Left lung (tissue), 4 donors: ENCODE measurements at regions not wholly inside any gene's neighbourhood (a gene's known extent, or its start where the extent isn't known, plus 50 kb on each side); places are given as distances from the start of the nearest gene placed in this dataset.

Experiments
- ATAC-seq: fragments of 200-7000 bp; cut with Tn5 transposase; one replicate; pipeline ENCODE4 v1.9.1; 2020; ENCODE audit warnings: moderate library complexity
- DNase-seq, 4 donors: peaks; one replicate each; pipeline ENCODE4 v3.0.0-alpha.2; 2013 to 2020
- H3K27ac ChIP-seq, 2 donors: fragments of 200-600 bp; sonication (generic) in 1 of 2; one replicate each; pipeline versions ENCODE4 v1.5.0 to v1.8.0; 2020 to 2021
- H3K27me3 ChIP-seq, 2 donors: fragments of 200-600 bp; sonication (generic) in 1 of 2; one replicate each; pipeline versions ENCODE4 v1.5.0 to v1.8.0; 2020 to 2021
- H3K36me3 ChIP-seq, 2 donors: fragments of 200-600 bp; sonication (generic) in 1 of 2; one replicate each; pipeline versions ENCODE4 v1.5.0 to v1.8.0; 2020 to 2021
- H3K4me1 ChIP-seq, 2 donors: fragments of 200-600 bp; one replicate each; pipeline ENCODE4 v1.8.0; 2021
- H3K4me3 ChIP-seq, 2 donors: fragments of 200-600 bp; sonication (generic) in 1 of 2; one replicate each; pipeline versions ENCODE4 v1.5.0 to v1.8.0; 2020 to 2021; ENCODE audit warnings: mild to moderate bottlenecking in 1 of 2
- H3K9me3 ChIP-seq, 2 donors: fragments of 200-600 bp; sonication (generic) in 1 of 2; one replicate each; pipeline versions ENCODE4 v1.5.0 to v1.8.0; 2020 to 2021
- intact Hi-C, 2 donors: fragments of 100-400 bp; cut with DNase I; formaldehyde crosslinking; loops; one replicate each; pipeline versions ENCODE4 v1.11.2 to v1.14.2; 2022
- TF ChIP-seq, protein P1 (sequence below), 2 donors: fragments of 200-600 bp; sonication (generic) in 1 of 2; IDR thresholded peaks; one replicate each; pipeline versions ENCODE4 v1.5.0 to v1.8.0; 2021; ENCODE audit warnings: antibody characterized with exemption in 2 of 2
- donor health status: DM: no; HTN: yes; CAD: no.
- donor health status: DM: no; HTN: no; CAD: no.

DNA sequence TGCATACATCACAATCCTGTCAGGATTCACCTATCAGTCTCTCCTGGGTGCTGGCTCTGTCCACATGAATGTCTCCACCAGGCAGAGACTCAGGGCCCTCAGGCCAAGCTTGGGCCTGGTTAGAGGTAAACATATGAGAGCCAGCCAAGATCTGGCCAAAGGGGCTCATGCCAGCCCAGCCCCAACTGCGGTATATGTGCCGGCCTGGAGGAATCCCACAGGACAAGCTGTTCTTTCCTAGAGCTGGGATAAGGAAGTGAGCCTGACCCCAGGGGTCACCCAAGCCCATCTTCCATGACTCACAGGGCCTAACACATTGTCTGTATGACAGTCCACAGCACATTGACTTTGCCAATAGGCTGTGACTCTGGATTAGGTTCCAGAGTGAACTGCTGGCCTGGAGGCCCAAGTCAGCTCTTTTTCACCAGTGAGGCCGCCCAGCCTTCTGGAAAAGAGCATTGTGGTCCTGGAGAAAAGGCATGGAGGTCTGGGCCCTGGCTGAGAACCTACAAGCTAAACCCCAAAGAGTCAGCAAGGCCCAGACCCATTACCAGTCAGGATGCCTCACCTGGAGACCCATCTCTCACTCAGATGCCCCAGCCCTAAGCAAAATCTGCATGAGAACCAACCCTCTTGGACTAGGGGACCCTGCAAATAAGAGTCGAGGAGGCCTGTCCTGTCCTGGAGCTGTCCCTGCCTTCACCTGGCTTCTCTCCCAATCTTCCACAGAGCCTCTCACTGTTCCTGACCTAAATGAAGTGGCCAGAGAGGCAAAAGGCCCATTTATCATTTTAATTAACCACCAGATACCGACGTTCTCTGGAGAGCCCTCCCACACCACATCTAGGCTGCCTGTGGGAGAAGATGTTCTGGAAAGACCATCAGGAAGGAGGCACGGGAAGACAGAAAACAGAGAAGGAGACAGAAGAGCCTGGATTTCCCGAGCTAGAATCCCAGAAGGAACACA, 120.9 kb upstream of the PKDCC start:
- H3K4me3 ChIP-seq = no peak overlapping the region
- H3K4me1 ChIP-seq = no peaks in the 10 kb centered on the region
- H3K27ac ChIP-seq = peak overlapping the region; percentile 26 to 28
- TF ChIP-seq, protein P1, sequence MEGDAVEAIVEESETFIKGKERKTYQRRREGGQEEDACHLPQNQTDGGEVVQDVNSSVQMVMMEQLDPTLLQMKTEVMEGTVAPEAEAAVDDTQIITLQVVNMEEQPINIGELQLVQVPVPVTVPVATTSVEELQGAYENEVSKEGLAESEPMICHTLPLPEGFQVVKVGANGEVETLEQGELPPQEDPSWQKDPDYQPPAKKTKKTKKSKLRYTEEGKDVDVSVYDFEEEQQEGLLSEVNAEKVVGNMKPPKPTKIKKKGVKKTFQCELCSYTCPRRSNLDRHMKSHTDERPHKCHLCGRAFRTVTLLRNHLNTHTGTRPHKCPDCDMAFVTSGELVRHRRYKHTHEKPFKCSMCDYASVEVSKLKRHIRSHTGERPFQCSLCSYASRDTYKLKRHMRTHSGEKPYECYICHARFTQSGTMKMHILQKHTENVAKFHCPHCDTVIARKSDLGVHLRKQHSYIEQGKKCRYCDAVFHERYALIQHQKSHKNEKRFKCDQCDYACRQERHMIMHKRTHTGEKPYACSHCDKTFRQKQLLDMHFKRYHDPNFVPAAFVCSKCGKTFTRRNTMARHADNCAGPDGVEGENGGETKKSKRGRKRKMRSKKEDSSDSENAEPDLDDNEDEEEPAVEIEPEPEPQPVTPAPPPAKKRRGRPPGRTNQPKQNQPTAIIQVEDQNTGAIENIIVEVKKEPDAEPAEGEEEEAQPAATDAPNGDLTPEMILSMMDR (IDR thresholded peaks at IDR 0.05) = no peak
- intact Hi-C loops = no loop called here
- H3K36me3 ChIP-seq = no peaks in the 10 kb centered on the region
- ATAC-seq (peak; percentile 11), DNase-seq (peak in 1 of 4 donors; percentile 40)
- H3K27me3 ChIP-seq = no peaks in the 10 kb centered on the region
- H3K9me3 ChIP-seq = peaks cover 0 to 5% of the 10 kb centered on the region in 2 donors

DNA sequence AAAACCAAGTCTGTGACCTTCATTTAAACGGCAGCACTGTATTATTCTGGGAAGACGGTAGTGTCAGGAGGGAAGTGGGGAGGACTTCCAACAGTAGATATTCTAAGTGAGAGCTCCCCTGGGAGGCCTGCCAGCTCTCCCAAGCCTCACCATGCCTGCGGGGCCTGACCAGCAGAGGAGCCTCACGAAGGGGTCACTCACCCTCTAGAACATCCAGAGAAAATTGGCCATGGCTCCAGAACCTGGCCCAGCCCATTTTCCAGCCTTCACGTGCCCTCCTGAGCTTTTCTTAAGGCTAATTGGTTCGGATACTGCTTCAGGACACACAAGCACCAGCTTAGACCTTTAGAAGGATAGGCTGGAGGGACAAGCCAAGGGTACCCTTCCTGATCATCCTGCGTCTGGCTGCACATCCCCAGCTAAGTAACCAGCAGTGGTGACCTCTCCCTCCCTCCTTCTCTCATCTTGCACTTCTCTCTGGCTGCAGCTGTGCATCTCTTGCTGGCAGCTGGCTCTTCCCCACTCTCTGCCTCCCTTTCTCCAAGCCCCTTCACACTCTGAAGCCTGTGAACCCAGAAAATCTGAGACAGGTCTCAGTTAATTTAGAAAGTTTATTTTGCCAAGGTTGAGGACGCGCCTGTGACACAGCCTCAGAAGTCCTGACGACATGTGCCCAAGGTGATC, 120.1 kb upstream of the PKDCC start:
- H3K9me3 ChIP-seq = peaks cover 0 to 5% of the 10 kb centered on the region in 2 donors
- H3K27ac ChIP-seq = peak overlapping the region; percentile 26 to 28
- ATAC-seq (no peak), DNase-seq (no peak)
- H3K36me3 ChIP-seq = no peaks in the 10 kb centered on the region
- H3K27me3 ChIP-seq = no peaks in the 10 kb centered on the region
- intact Hi-C loops = no loop called here
- H3K4me3 ChIP-seq = no peak overlapping the region
- H3K4me1 ChIP-seq = no peaks in the 10 kb centered on the region
- TF ChIP-seq, protein P1 (IDR thresholded peaks at IDR 0.05) = no peak

DNA sequence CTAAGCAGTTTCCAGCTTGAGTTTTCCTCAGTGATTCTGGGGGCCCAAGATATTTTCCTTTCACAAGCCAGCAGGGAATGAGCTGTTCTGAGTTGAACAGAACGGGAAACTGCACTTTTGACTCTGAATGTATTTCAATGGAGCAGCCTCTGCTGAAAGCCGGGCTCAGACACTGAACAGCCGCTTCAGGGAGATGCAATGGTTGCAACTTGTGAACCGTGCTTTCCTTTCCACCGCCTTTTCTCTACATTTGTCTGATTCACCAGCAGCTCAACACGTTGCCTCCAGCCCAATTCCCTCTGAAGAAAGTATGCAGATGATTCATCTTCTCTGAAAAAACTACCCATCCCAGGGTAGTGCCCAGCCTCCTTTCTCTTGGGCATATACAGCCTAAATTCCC, 119.3 kb upstream of the PKDCC start:
- Histone ChIP-seq H3K4me1 (no peaks in the 10 kb centered on the region), H3K4me3 (no peak overlapping the region), H3K27ac (no peak overlapping the region), H3K9me3 (peaks cover 0 to 5% of the 10 kb centered on the region in 2 donors), H3K36me3 (no peaks in the 10 kb centered on the region), H3K27me3 (no peaks in the 10 kb centered on the region)
- ATAC-seq (no peak), DNase-seq (no peak)
- TF ChIP-seq, protein P1 (IDR thresholded peaks at IDR 0.05) = no peak
- intact Hi-C loops = no loop called here

DNA sequence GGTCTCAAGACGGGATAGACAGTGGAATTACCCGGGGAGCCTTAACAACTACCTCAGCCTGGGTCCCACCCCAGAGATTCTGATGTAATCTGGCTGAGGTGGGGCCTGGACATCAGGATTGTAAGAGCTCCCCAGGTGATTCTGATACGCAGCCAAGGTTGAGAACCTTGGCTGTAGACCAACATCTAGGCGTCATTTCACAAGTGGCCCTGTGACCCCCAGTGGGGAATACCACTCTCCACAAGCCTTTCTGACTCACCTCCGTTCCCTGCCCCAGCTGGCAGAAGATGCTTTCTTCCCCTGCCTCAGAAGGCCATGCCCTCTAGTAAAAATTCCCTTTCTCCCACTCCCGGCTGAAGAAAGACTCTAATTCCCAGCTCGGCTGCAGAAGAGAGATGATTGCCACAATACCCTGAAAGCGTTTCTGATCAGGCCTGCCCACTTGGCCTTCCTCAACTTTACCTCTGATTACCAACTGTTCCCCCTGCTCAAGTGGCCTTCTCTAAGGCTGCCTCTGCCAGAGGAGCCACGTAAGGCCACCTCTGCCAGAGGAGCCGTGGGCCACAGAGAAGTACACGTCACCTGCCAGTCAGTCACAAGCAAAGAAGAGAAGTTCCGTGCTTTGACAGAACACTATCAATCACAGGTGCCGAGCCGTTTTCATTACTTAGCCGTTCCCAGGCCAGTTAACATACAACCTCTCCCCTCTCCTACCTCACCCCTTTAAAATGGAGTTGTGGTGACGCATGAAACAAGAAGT, 116.8 kb upstream of the PKDCC start:
- ATAC-seq (no peak), DNase-seq (peak in 1 of 4 donors; percentile 26)
- TF ChIP-seq, protein P1 (IDR thresholded peaks at IDR 0.05) = no peak
- H3K36me3 ChIP-seq = no peaks in the 10 kb centered on the region
- no peaks in the 10 kb centered on the region for H3K27me3 ChIP-seq
- H3K4me3 ChIP-seq = no peak overlapping the region
- no peaks in the 10 kb centered on the region for H3K4me1 ChIP-seq
- intact Hi-C loops = no loop called here
- no peak overlapping the region for H3K27ac ChIP-seq
- H3K9me3 ChIP-seq = no peaks in the 10 kb centered on the region
